SHP77 treated with DMSO at 0.1 percent for 48 hours (cell line): ENCODE measurements at regions not wholly inside any gene's neighbourhood (a gene's known extent, or its start where the extent isn't known, plus 50 kb on each side); places are given as distances from the start of the nearest gene placed in this dataset.

Experiments
- DNase-seq: peaks from one replicate; lab custom pipeline; 2025; lab: John Stamatoyannopoulos, UW

DNA sequence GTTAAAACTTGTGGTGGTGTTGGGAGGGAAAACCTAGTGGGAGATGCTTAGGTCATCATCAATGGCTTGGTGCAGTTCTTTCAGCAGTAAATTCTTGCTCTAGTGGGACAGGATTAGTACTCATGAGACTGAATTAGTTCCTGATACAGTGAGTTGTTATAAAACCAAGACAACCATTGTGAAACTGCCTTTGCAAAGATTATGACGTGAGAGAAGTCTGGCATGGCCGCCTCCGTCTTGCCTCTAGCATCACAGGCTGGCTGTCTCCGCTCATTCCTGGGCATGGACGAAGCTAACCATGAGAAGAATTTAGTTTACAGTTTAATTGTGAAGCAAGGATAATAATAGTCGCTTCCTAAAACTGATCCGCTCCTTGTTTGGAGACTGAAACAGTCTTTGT is 186.4 kb downstream of the KIF20B start:
- no peak for DNase-seq

DNA sequence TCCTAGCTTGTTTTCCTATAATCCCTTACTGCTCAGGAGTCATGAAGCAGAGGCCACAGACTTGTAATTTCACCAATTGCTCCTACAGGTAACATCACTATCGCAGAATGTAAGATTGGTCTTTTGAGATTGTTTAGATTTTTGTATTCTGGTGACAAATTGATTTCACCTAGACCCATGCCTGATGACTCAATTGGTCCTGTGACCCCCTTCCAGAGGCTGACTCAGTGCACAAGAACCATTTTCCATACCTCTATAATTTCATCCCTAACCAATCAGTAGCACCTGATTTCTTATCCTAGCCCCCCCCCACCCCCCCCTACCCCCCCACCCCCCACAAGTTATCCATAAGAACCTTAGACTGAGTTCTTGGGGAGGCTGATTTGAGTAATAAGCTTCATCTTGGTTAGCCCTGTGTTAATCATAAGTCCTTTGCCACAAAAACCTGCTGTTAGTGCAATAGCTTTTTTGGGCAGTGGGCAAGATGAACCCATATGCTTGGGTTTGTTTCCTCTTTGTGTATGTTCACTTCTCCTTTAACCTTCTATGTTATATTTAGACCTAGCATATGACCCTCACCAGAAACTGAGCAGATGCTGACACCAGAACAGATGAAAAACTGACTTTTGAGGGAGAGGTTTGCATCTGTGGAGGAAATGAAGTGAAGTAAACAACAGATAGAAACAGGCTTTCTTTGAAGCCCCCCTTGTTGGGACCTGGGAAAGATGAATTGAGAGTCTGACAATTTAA is 187.1 kb downstream of the KIF20B start:
- DNase-seq = no peak

DNA sequence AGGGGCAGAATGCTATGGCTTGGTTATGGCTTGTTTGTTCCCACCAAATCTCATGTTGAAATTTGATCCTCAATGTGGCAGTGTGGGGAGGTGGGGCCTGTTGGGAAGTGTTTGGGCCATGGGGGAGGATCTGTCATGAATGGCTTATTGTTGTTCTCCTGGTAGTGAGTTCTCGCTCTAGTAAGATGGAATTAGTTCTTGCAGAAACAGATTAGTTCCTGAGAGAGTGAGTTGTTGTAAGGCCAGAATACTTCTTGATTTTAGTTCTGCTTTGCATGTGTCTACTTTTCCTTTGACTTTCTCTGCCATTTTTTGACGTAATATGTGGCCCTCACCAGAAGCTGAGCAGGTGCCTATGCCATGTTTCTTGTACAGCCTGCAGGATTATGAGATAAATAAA is 188.2 kb downstream of the KIF20B start:
- DNase-seq = no peak

DNA sequence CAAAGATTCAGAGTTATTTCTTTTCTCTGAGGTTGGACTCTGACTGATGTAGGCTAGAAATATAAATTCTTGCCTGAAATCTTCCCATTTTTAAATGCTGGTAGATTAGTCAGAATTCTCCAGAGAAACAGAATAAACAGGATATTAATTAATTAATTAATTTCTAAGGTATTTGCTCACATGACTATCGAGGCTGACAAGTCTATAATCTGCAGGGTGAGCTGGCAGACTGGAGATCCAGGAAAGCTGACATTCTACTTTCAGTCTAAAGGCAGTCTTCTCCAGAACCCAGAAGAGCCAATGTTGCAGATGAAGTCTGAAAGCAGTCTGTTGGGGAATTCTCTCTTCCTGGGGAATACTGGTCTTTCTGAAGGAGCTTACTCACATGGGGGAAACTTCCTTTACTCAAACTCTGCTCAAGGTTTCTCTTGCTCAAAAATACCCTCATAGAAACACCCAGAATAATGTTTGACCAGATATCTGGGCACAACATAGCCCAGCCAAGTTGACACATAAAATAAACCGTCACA is 189.7 kb downstream of the KIF20B start:
- no peak for DNase-seq

DNA sequence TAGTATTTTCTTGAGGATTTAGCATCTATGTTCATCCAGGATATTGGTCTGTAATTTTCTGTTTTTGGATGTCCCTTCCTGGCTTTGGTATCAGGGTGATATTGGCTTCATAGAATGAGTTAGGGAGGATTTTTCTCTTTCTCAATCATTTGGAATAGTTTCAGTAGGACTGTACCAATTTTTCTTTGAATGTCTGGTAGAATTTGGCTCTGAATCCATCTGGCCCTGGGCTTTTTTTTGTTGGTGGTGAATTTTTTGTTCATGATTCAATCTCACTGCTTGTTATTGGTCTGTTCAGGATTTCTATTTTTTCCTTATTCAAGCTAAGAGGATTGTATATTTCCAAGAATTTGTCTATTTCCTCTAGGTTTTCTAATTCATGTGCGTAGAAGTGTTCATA is 192.7 kb downstream of the KIF20B start:
- no peak for DNase-seq

DNA sequence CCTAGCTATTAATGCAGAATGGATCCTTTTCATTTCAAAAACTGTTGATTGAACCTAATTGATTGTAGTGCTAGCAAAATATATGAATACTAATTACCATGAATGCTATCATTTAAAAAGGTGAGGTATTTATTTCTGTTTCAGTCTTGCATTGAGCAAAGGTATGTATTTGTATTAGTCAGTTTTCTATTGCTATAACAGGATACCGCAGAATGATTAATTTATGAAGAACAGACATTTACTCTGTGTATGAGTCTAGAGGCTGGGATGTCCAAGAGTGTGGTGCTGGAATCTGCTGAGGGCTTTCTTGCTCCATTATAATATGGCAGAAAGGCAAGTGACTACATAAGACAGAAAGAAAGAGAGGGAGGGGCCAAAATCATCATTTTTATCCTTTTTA is 199.2 kb downstream of the KIF20B start:
- DNase-seq = no peak

DNA sequence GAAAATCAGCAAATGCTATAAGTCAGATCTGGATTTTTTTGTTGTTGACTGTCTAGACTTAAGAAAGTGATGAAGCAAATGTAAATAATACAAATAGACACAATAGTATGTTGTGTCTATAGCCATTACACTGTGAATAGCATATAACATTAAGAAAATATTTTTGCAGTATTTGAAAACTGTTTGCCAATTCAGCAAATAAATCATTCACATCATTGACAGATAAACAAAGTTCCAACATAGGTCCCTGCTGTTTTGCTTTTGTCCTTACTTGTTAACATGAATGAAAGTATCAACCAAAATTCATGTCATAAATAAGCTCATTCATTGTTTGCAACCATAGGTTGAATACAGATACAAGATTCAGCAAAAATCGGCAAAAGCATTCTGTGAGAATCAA is 200.5 kb downstream of the KIF20B start:
- DNase-seq = no peak

DNA sequence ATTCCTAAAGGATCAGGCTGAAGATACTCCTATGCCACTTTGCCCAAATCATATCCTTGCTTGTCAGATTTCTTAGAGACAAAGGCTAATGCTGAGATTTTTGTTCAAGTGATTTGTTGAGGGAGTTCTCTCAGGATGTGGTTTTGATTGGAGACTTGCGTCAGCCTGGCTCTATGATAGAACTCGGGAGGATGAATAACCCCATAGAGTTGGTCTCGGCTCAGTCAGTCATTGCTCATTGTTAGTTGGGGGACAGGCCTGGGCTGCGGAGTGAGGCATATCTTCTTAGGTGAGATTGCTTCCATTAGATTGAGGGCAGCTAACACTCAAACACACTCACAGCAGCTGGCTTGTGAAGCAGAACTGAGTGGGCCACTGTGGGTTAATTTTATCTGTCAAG is 203.4 kb downstream of the KIF20B start:
- DNase-seq = no peak

DNA sequence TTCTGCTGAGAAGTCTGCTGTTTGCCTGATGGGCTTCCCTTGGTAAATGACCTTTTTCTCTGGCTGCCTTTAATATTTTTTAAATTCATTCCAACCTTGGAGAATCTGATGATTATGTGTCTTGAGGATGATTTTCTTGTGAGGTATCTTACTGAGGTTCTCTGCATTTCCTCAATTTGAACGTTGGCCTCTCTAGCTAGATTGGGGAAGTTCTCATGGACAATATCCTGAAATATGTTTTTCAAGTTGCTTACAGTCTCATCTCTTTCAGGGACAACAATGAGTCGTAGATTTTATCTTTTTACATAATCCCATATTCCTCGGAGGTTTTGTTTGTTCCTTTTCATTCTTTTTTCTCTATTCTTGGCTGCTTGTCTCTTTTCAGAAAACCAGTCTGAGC is 208.4 kb downstream of the KIF20B start:
- DNase-seq = no peak

DNA sequence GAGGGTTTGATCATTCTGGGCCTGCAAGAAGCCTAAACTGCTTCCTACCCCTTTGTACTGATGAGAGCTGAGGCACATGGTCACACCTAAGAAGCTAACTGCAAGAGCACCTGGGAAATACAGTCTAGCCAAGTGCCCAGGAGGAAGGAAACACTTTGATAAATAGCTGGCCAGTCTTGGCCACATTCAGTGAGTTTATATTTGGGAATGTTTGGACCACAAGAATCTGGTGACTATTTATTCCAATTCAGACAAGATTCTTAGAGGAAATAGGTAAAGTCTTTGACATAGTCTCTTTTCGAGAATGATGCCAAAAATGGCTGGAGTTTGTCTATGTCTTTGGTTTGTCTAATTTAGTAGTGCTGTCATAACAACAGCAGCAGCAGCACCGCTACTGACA is 213.6 kb downstream of the KIF20B start:
- no peak for DNase-seq

DNA sequence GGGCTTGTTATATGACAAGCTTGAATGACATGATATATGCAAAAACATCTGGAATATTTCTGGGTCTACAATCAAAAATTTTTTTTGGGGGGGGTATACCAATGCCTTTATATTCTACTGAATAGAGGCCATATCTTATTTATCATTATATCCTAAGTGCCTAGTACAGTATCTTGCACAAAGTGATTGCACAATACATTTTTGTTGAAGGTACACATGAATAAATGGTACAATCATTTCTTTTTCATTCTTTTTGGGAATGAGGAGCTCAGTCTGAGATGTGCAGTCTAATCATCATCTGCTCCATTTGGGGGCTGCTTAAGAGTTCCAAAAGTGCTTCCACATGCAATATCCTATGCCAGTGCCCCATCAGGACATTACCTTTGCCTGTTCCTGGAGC is 214.6 kb downstream of the KIF20B start:
- no peak for DNase-seq

DNA sequence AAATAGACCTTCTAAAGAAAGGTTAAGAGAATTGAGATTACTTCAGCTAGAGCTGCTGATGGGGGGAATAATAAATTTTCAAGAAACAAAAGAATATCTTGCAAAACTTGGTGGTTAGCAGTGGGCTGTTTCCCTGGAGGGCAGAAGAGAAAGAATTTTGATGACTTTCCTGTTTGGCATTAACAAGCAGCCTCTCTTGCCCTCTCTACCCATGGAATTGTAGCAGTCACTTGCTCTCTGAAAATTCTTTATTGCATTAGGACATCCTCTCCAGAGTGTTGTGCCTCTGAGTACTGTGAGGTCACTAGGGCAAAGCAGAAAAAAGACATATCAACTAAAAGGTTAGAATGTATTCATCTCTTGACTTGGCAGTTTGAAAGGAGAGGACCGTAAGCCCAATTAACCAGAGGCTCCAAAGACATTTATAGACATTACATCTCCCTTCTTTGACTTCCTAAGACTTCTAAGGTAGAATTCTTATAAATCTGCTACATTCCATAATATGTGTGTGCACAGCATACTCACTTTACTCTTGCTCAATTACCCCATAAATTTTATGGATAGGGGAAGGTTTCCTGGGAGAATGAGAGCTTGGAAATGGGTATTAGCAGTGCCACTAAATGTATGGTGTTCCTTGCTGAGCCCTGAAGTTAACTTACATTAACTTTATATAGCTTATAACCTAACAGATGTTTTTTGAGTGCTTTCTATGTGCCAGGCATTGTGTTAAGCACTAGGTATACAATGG is 215.3 kb downstream of the KIF20B start:
- DNase-seq = no peak

DNA sequence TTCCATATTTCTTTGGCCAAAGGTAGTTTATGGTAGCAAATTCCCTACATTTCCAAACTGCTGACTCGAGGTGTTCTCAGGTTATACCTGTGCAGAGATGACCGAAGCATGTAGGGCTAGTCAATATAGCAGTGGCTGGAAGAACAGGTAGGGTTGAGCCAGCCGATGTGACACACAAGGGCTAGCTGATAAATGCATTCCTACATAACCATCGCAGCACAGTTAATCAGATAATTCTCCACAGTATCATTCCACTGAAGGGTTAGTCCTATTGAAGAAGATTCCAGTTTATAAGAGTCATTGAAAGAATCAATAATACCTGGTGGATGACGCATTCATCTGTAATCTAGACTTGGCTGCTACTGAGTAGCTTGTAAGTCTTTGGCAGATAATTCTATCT is 220.0 kb downstream of the KIF20B start:
- no peak for DNase-seq

DNA sequence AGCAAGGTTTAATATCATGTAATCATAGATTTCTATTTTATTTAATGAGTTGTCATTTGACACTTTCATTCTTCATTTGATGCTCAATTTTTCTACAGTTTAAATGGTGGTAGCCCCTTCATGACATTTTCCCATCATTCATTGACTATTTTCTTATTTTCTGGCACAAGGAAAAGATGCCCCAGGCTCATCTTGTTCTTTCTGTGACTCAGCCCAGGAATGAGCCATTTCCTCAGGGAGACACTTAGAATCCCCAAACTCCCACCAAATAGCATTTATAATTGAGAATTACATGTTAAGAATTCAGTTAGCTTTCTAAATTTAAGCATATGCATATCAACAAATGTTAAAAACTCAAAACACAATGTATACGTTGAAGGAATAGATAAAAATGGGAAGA is 222.3 kb downstream of the KIF20B start:
- no peak for DNase-seq

DNA sequence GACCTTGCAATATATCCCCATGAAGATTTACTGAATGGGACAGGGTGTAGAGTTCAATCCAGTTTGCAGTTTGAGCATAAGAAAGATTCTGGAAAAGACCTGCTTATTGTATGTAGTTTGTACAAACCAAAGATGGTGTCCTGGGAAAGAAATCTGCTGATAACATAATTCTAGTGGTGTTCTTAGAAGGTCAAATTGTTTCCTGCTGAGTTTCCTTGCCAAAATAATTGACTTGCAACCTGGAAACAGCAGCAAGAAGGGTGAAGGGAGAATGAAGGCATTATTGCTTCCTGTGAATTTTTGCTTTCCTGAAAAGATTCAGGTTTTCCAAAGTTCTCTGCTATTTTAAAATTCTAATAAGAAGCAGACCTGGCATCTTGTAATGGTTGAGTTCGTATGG is 222.9 kb downstream of the KIF20B start:
- no peak for DNase-seq

DNA sequence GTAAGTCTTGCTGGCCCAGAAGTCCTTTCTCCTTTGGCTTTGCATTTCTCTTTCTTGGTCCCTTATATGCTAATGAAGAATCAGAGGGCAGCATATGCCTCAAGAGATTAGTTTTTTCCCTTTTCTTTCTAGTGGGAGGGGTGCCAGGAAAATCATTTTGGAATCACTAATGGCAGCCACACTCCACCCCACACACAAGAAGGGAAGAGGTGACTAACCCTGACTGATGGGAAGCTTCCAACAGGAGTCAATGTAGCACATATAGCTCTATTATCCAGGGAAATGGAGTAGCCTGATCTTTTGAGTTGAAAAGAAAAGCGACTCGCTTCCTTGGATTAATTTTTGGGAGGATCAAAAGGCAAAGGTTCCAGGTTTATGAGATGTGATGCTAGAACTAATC is 225.3 kb downstream of the KIF20B start:
- no peak for DNase-seq

DNA sequence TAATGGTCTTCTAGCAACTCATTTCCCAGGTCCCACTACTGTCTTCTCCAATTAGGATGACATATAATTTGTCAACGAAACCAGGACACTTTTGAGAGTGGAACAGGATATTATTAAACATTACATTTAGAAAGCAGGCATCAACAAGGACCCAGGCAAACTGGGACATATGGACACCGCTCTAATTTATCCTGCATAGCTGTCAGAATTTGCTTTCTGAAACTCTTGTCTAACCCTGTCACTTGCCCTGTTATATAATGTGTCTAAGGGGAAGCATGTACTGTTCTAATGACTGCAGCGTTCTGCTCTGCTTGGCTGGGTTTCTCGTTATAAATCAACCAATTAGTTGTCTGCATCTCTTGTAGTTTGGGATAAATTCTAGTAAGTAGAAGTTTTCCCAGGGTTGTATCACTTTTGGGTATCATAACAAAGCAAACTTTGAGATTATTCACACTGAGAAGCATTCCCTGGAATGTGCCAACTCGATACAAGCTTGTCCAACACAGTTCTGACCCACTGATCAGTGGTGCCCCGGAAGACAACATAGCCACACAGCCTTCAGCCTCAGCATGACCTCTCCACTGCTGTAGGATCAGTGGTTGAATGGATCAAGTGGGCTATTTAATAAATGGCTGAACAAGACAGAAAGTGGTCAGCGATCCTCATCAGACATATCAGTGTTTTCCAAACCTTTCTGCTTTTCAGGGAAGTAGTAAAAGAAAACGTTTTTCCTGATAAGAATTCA is 228.1 kb downstream of the KIF20B start:
- no peak for DNase-seq

DNA sequence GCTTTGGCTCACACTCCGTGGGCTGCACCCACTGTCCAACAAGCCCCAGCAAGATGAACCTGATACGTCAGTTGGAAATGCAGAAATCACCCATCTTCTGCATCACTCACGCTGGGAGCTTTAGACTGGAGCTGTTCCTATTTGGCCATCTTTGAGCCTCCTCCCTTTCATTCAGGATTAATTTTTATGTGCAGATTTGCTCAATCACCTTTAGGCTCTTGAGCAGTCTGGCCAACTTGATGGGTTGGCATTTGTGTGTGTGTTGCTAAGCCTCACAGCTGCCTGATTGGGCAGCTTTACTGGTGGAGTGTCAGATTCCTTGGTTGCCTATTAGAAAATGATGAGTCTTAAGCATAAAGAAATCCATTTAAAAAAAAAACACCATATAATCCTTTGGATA is 236.1 kb downstream of the KIF20B start:
- no peak for DNase-seq

DNA sequence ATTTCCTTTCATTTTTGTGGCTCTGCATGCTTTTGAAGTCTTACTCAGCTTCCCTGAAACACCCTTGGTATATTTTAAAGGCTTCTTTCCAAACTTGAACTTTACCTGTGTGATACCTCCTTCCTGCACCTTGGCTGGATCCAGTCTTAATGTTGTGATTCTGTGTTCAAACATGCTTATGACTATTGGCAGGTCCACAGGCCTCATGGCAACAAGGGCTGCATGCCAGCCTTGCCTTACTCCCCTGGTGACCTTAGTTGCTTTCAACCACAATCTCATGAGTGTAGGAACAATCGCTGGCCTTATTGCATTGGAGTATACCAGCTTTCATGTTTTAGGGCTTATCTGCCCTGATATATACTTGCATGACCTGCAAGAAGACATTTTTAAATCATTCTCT is 238.7 kb downstream of the KIF20B start:
- no peak for DNase-seq

DNA sequence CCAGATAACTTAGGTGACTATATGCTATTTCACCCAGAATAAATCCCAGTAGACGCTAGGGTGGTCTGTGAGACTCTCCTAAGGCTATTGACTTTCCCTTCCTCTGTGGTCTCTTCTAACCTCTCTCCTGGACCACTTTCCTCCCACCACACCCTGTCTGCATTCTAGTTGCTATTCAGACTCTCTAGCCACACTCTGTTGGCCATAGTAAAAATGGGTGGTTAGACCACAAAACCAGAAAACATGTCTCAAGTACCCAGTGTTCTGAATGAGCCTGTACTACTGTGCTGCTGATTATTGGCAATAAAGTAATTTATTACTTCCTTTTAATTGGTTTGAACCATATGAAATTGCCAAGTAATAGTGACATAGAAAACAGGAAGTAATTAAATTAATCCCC is 240.8 kb downstream of the KIF20B start:
- no peak for DNase-seq

DNA sequence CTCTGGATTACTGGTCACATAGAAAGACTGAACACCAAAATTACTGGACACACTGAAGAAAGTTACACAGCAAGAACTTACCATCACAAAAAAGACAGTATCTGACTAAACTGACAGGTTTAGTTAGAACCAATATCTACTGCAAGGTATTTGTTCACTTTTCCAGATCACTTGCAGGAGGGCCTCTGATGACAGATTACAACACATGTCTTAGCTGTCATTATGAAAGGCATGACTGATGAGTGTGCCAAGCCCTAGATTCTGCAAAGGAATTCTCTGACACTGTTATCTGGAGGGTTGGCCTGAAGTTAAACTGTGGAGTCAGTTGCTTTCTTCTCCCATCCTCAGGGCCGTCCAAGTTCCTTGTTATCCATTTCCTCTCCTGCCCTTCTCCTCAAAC is 242.7 kb downstream of the KIF20B start:
- DNase-seq = no peak

DNA sequence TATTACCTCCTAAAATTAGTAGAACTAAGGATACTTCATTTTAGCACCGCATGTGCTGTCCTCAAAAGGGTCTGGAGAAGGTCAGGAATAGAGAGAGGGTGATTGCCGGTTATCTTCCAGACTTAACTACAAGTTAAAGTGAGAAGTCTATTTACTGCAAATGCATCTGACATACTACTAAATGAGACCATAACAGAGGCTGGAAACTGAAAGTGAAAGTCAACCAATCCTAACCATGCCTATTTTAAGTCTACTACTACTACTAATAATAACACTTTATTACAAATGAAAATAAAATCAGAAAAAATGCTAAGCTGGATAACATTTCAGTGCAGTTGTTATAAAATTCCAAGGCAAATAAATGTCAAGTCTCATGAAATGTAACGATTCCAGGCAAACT is 244.7 kb downstream of the KIF20B start:
- no peak for DNase-seq

DNA sequence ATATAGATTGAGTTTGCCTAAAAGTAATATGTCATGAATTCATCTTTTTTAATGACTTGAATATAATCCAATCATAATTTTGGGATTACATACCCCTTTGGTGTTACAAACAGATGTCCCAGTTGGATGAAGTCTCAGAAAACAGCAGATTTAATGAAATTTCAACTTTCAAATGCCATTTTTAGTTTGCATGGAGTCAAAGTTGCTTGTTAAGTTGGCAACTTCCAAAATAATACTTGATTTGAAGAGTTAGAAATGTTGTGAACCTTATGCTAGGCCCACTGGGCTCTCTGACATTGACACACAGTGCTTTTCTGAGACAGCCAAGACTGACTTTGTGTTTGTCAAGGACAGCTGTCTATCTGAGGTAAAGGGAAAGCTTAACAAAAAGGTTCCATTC is 248.1 kb downstream of the KIF20B start:
- no peak for DNase-seq
